Thymus (tissue), 11 donors: ENCODE measurements at regions not wholly inside any gene's neighbourhood (a gene's known extent, or its start where the extent isn't known, plus 50 kb on each side); places are given as distances from the start of the nearest gene placed in this dataset.

Experiments
- DNase-seq, 9 donors: peaks; one replicate each; pipeline ENCODE4 v3.0.0-alpha.2; 2013; ENCODE audit warnings: low spot score in 9 of 9, low read depth in 6 of 9, missing footprints in 1 of 9
- H3K27ac ChIP-seq, 2 donors: one replicate each; pipeline ENCODE4 v1.5.1; 2013; ENCODE audit warnings: control low read depth in 1 of 2, low read depth in 1 of 2, low read length in 1 of 2, mild to moderate bottlenecking in 1 of 2, moderate library complexity in 1 of 2
- H3K27me3 ChIP-seq, 2 donors: one replicate each; pipeline ENCODE4 v1.5.1; 2013; ENCODE audit warnings: low read length in 1 of 2; ENCODE audit not compliant: control insufficient read depth in 2 of 2, insufficient read depth in 1 of 2
- H3K36me3 ChIP-seq, 2 donors: one replicate each; pipeline ENCODE4 v1.5.1; 2013; ENCODE audit warnings: low read length in 1 of 2, mild to moderate bottlenecking in 1 of 2, moderate library complexity in 1 of 2; ENCODE audit not compliant: control insufficient read depth in 2 of 2, insufficient read depth in 2 of 2
- H3K4me1 ChIP-seq, 2 donors: one replicate each; pipeline ENCODE4 v1.5.1; 2013; ENCODE audit warnings: low read length in 2 of 2; ENCODE audit not compliant: control insufficient read depth in 2 of 2, insufficient read depth in 2 of 2
- H3K4me3 ChIP-seq, 2 donors: one replicate each; pipeline ENCODE4 v1.5.1; 2013; ENCODE audit warnings: low read length in 2 of 2, control low read depth in 1 of 2, mild to moderate bottlenecking in 1 of 2
- H3K9me3 ChIP-seq, 2 donors: one replicate each; pipeline ENCODE4 v1.5.1; 2013; ENCODE audit warnings: low read length in 1 of 2, mild to moderate bottlenecking in 1 of 2; ENCODE audit not compliant: control insufficient read depth in 2 of 2, insufficient read depth in 1 of 2
- WGBS: extraction: QIAGEN DNeasy Blood & Tissue Kit; methylation state at CpG from one replicate; pipeline ENCODE4 v1.1.7; 2013; 5-methylcytosine and 5-hydroxymethylcytosine counted together
- donor health status: healthy.

- no peaks in the 10 kb centered on the region for H3K36me3 ChIP-seq
- H3K9me3 ChIP-seq, result no peaks in the 10 kb centered on the region
- DNase-seq, result no peak
- H3K27ac ChIP-seq, result no peak overlapping the region
- H3K4me1 ChIP-seq, result no peaks in the 10 kb centered on the region
- no peak overlapping the region for H3K4me3 ChIP-seq
- no peaks in the 10 kb centered on the region for H3K27me3 ChIP-seq
- 86% methylated on average over 3 of the region's 3 CpGs for WGBS
These were observed 314.3 kb downstream of the TNS1 start for GRCh38 chr2:217688494-217688893.

- no peak overlapping the region for H3K27ac ChIP-seq
- no peaks in the 10 kb centered on the region for H3K36me3 ChIP-seq
- DNase-seq, result no peak
- H3K27me3 ChIP-seq, result no peaks in the 10 kb centered on the region
- 95% methylated on average over 6 of the region's 6 CpGs for WGBS
- H3K4me3 ChIP-seq, result no peak overlapping the region
- no peaks in the 10 kb centered on the region for H3K9me3 ChIP-seq
- H3K4me1 ChIP-seq, result no peaks in the 10 kb centered on the region
These were observed 315.0 kb downstream of the TNS1 start for GRCh38 chr2:217687771-217688170.

DNA sequence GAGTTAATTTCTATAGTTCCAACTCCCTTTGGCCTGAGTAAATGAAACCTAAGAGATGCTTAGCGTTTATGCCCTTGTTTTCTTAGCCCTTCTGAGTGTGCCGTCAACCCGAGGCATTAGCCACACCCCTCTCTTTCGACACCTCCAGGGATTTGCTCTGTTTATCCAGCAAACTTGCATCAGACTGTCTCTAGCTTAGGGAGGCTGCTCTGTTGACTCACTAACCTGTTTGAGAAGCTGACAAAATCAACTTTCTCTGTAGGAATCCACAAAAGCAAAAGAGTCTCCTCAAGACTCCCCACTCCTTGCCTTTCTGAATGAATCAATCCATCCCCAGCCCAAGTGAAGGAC, 317.6 kb downstream of the TNS1 start:
- no peaks in the 10 kb centered on the region for H3K4me1 ChIP-seq
- H3K36me3 ChIP-seq, result no peaks in the 10 kb centered on the region
- H3K27me3 ChIP-seq, result no peaks in the 10 kb centered on the region
- H3K9me3 ChIP-seq, result no peaks in the 10 kb centered on the region
- 73% methylated on average over 4 of the region's 4 CpGs for WGBS
- DNase-seq, result no peak
- H3K4me3 ChIP-seq, result no peak overlapping the region
- no peak overlapping the region for H3K27ac ChIP-seq

GRCh38 chr2:217684431-217685254, 318.2 kb downstream of the TNS1 start:
- 90% methylated on average over 3 of the region's 3 CpGs for WGBS
- Histone ChIP-seq H3K4me1 (no peaks in the 10 kb centered on the region), H3K4me3 (no peak overlapping the region), H3K36me3 (no peaks in the 10 kb centered on the region), H3K27ac (peak overlapping the region in 1 of 2 donors; percentile 37), H3K9me3 (no peaks in the 10 kb centered on the region), H3K27me3 (no peaks in the 10 kb centered on the region)
- DNase-seq, result no peak

DNA sequence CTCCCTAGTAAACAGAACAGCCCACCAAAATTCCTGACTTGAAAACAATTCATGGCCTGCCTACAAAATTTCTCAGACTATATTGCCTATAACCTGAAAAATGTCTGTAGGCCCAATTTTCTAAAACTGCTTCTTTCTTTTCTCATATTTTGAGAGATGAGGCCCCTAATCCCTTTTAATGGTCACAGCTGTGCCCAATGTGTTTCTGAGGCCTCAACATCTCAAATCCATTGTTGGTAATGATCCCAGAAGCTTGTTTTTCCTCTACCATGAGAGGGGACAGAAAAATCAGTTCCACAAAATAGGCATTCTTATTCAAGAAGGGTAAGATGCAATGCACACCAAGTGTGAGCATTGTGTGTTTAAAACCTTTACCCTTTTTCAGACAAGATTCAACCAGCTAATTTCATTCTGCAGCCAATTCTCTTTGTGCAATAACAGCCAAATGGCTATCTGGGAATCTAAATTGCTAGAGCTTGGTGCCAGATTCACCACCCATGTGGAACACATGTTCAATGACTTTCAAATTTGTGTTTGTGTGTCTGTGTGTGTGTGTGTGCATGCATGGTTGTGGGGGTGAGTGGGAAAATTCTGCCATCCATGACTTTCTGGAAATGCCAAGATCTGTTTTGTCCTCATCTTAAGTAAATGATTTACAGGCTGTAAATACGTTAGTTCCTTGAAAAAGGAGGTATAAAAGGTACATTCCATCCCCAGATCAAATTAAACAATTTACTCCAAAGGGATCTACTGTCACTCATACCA, 319.5 kb downstream of the TNS1 start:
- Histone ChIP-seq H3K27me3 (no peaks in the 10 kb centered on the region), H3K4me3 (no peak overlapping the region), H3K4me1 (no peaks in the 10 kb centered on the region), H3K27ac (peak overlapping the region in 1 of 2 donors; percentile 43), H3K9me3 (no peaks in the 10 kb centered on the region), H3K36me3 (no peaks in the 10 kb centered on the region)
- no peak for DNase-seq
- WGBS, result 93% methylated on average over 1 of the region's 1 CpG

GRCh38 chr2:217681791-217682190, 321.0 kb downstream of the TNS1 start:
- no peak overlapping the region for H3K27ac ChIP-seq
- no peaks in the 10 kb centered on the region for H3K27me3 ChIP-seq

GRCh38 chr2:217680381-217680780, 322.4 kb downstream of the TNS1 start:
- Histone ChIP-seq H3K4me3 (no peak overlapping the region), H3K36me3 (no peaks in the 10 kb centered on the region), H3K27ac (no peak overlapping the region), H3K4me1 (no peaks in the 10 kb centered on the region), H3K9me3 (no peaks in the 10 kb centered on the region), H3K27me3 (no peaks in the 10 kb centered on the region)
- no peak for DNase-seq
- WGBS, result 95% methylated on average over 2 of the region's 2 CpGs

More at GRCh38 chr2:217681791-217682190, 321.0 kb downstream of the TNS1 start:
- Histone ChIP-seq H3K36me3 (no peaks in the 10 kb centered on the region), H3K4me3 (no peak overlapping the region), H3K4me1 (no peaks in the 10 kb centered on the region), H3K9me3 (no peaks in the 10 kb centered on the region)
- DNase-seq, result no peak

- H3K9me3 ChIP-seq, result no peaks in the 10 kb centered on the region
- H3K27me3 ChIP-seq, result no peaks in the 10 kb centered on the region
- no peaks in the 10 kb centered on the region for H3K4me1 ChIP-seq
- no peaks in the 10 kb centered on the region for H3K36me3 ChIP-seq
- H3K27ac ChIP-seq, result no peak overlapping the region
- H3K4me3 ChIP-seq, result no peak overlapping the region
- DNase-seq, result no peak
- WGBS, result 90% methylated on average over 4 of the region's 4 CpGs
These were observed 329.2 kb downstream of the TNS1 start for GRCh38 chr2:217673627-217674026.

GRCh38 chr2:217672472-217672871, 330.3 kb downstream of the TNS1 start:
- H3K27me3 ChIP-seq, result no peaks in the 10 kb centered on the region
- H3K4me1 ChIP-seq, result no peaks in the 10 kb centered on the region
- H3K27ac ChIP-seq, result no peak overlapping the region
- DNase-seq, result no peak
- H3K4me3 ChIP-seq, result no peak overlapping the region
- H3K9me3 ChIP-seq, result no peaks in the 10 kb centered on the region
- 91% methylated on average over 3 of the region's 3 CpGs for WGBS
- H3K36me3 ChIP-seq, result no peaks in the 10 kb centered on the region
